Testis (tissue), 2 donors: ENCODE measurements at regions not wholly inside any gene's neighbourhood (a gene's known extent, or its start where the extent isn't known, plus 50 kb on each side); places are given as distances from the start of the nearest gene placed in this dataset.

ENCODE experiments used
- POLR2A ChIP-seq: fragments of 450-650 bp; IDR thresholded peaks from one replicate; pipeline ENCODE4 v1.6.1; 2017; ENCODE audit warnings: antibody characterized with exemption, mild to moderate bottlenecking, moderate library complexity
- TF ChIP-seq, protein P1 (sequence below), 3 experiments: fragments of 450-650 bp in 2 of 3; fragments of 200-600 bp in 1 of 3; sonication (generic) in 1 of 3; IDR thresholded peaks; one replicate each; pipeline ENCODE4 v1.5.1; 2016 to 2019; ENCODE audit warnings: antibody characterized with exemption in 3 of 3, mild to moderate bottlenecking in 2 of 3, moderate library complexity in 1 of 3

- TF ChIP-seq, protein P1, sequence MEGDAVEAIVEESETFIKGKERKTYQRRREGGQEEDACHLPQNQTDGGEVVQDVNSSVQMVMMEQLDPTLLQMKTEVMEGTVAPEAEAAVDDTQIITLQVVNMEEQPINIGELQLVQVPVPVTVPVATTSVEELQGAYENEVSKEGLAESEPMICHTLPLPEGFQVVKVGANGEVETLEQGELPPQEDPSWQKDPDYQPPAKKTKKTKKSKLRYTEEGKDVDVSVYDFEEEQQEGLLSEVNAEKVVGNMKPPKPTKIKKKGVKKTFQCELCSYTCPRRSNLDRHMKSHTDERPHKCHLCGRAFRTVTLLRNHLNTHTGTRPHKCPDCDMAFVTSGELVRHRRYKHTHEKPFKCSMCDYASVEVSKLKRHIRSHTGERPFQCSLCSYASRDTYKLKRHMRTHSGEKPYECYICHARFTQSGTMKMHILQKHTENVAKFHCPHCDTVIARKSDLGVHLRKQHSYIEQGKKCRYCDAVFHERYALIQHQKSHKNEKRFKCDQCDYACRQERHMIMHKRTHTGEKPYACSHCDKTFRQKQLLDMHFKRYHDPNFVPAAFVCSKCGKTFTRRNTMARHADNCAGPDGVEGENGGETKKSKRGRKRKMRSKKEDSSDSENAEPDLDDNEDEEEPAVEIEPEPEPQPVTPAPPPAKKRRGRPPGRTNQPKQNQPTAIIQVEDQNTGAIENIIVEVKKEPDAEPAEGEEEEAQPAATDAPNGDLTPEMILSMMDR (IDR thresholded peaks at IDR 0.05) = no peak
- no peak for TF ChIP-seq POLR2A
Observed at GRCh38 chr4:25550376-25551030, 105.1 kb upstream of the SLC34A2 start.
